ENCODE measurements at regions not wholly inside any gene's neighbourhood (a gene's known extent, or its start where the extent isn't known, plus 50 kb on each side); places are given as distances from the start of the nearest gene placed in this dataset.

DNA sequence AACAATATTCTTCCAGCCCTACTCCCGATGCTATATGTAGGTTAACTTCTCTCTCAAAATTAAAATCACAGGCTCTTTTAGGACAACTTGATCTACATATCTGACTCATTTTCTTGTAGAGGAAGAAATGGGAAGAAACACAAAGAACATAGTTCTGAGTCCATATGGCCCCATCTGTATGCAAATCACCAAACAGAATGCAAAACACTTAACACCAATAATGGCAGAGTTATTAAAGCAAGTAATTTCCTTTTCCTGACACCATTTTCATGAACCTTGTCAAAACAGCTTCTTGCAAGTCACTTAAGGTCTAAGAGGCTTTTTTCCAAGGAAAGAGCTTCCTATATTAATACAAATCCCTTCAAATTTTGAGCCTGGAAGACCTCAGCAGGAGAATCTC is 300.4 kb upstream of the CLEC14A start:
- no peaks in the 10 kb centered on the region for H3K79me2 ChIP-seq (ENCODE audit: insufficient read depth)
- H3F3A ChIP-seq (ENCODE audit: insufficient read depth), result peaks cover 25% of the 10 kb centered on the region
- H3K9me3 ChIP-seq (ENCODE audit: low read depth), result no peaks in the 10 kb centered on the region
- peaks cover 19% of the 10 kb centered on the region for H3K4me1 ChIP-seq (ENCODE audit: insufficient read depth)
- no peak for DNase-seq
- no peaks in the 10 kb centered on the region for H3K36me3 ChIP-seq (ENCODE audit: low read depth)
- TF ChIP-seq EZH2phosphoT487 (IDR thresholded peaks at IDR 0.05; ENCODE audit: insufficient read depth, low read depth) (no peak), EZH2 (IDR thresholded peaks at IDR 0.05; ENCODE audit: insufficient read depth, poor library complexity, severe bottlenecking) (no peak)
- no peaks in the 10 kb centered on the region for H3K27me3 ChIP-seq (replicated peaks; ENCODE audit: insufficient read depth)
- 16 to 24% methylated on average over 1 of the region's 1 CpG for WGBS, 2 experiments (ENCODE audit: low coverage in 1 of 2, low lambda C conversion rate in 2 of 2, missing lambda C conversion rate in 2 of 2)
- H3K27ac ChIP-seq, result no peak overlapping the region
- H2AFZ ChIP-seq, result peak overlapping the region; percentile 18; the same call in 1 of the 2 replicates
- in situ Hi-C loops (cut with MboI), result no loop called here
- H3K4me3 ChIP-seq, result no peak overlapping the region
- no peak overlapping the region for H3K9ac ChIP-seq
- H3K9me2 ChIP-seq (ENCODE audit: insufficient read depth), result no peaks in the 10 kb centered on the region
- H4K20me1 ChIP-seq (ENCODE audit: insufficient read depth), result no peaks in the 10 kb centered on the region
- no peak overlapping the region for H3K4me2 ChIP-seq (ENCODE audit: unreplicated experiment)

GRCh38 chr14:38554026-38554425 is 298.1 kb upstream of the CLEC14A start:
- WGBS, 2 experiments (ENCODE audit: low coverage in 1 of 2, low lambda C conversion rate in 2 of 2, missing lambda C conversion rate in 2 of 2), result 25 to 28% methylated on average over 4 of the region's 4 CpGs
- in situ Hi-C loops (cut with MboI), result no loop called here
- no peaks in the 10 kb centered on the region for H3K9me2 ChIP-seq (ENCODE audit: insufficient read depth)
- no peaks in the 10 kb centered on the region for H3K79me2 ChIP-seq (ENCODE audit: insufficient read depth)
- H3K27ac ChIP-seq, result peak overlapping the region; percentile 61
- peak overlapping the region; percentile 67 for H3K4me2 ChIP-seq (ENCODE audit: unreplicated experiment)
- peak overlapping the region; percentile 46 for H3K4me3 ChIP-seq
- no peaks in the 10 kb centered on the region for H4K20me1 ChIP-seq (ENCODE audit: insufficient read depth)
- peak; percentile 54 for DNase-seq
- H3K9me3 ChIP-seq (ENCODE audit: low read depth), result no peaks in the 10 kb centered on the region
- H3K9ac ChIP-seq, result peak overlapping the region; percentile 32
- peak overlapping the region; percentile 74 for H2AFZ ChIP-seq
- no peaks in the 10 kb centered on the region for H3K27me3 ChIP-seq (replicated peaks; ENCODE audit: insufficient read depth)
- H3K36me3 ChIP-seq (ENCODE audit: low read depth), result no peaks in the 10 kb centered on the region
- TF ChIP-seq EZH2 (IDR thresholded peaks at IDR 0.05; ENCODE audit: insufficient read depth, poor library complexity, severe bottlenecking) (no peak), EZH2phosphoT487 (IDR thresholded peaks at IDR 0.05; ENCODE audit: insufficient read depth, low read depth) (no peak)
- peaks cover 25% of the 10 kb centered on the region for H3F3A ChIP-seq (ENCODE audit: insufficient read depth)
- peaks cover 19% of the 10 kb centered on the region for H3K4me1 ChIP-seq (ENCODE audit: insufficient read depth)

GRCh38 chr14:38553586-38553985 is 297.7 kb upstream of the CLEC14A start:
- H3K27me3 ChIP-seq (replicated peaks; ENCODE audit: insufficient read depth), result no peaks in the 10 kb centered on the region
- no peaks in the 10 kb centered on the region for H3K9me3 ChIP-seq (ENCODE audit: low read depth)
- H3K4me3 ChIP-seq, result peak overlapping the region; percentile 46
- TF ChIP-seq EZH2 (IDR thresholded peaks at IDR 0.05; ENCODE audit: insufficient read depth, poor library complexity, severe bottlenecking) (no peak), EZH2phosphoT487 (IDR thresholded peaks at IDR 0.05; ENCODE audit: insufficient read depth, low read depth) (no peak)
- peak overlapping the region; percentile 61 for H3K27ac ChIP-seq
- H3K9me2 ChIP-seq (ENCODE audit: insufficient read depth), result no peaks in the 10 kb centered on the region
- in situ Hi-C loops (cut with MboI), result no loop called here
- peak overlapping the region; percentile 67 for H3K4me2 ChIP-seq (ENCODE audit: unreplicated experiment)
- DNase-seq, result peak; percentile 92
- H3F3A ChIP-seq (ENCODE audit: insufficient read depth), result peaks cover 25% of the 10 kb centered on the region
- H3K79me2 ChIP-seq (ENCODE audit: insufficient read depth), result no peaks in the 10 kb centered on the region
- H3K4me1 ChIP-seq (ENCODE audit: insufficient read depth), result peaks cover 19% of the 10 kb centered on the region
- no peaks in the 10 kb centered on the region for H3K36me3 ChIP-seq (ENCODE audit: low read depth)
- peak overlapping the region; percentile 74 for H2AFZ ChIP-seq
- peak overlapping the region; percentile 32 for H3K9ac ChIP-seq
- H4K20me1 ChIP-seq (ENCODE audit: insufficient read depth), result no peaks in the 10 kb centered on the region

- Histone ChIP-seq H3K4me3 (no peak overlapping the region), H3K4me1 (ENCODE audit: insufficient read depth) (peaks cover 31% of the 10 kb centered on the region), H3K27ac (no peak overlapping the region), H3K79me2 (ENCODE audit: insufficient read depth) (no peaks in the 10 kb centered on the region), H4K20me1 (ENCODE audit: insufficient read depth) (no peaks in the 10 kb centered on the region), H3F3A (ENCODE audit: insufficient read depth) (peaks cover 26% of the 10 kb centered on the region), H2AFZ (no peak overlapping the region), H3K36me3 (ENCODE audit: low read depth) (no peaks in the 10 kb centered on the region), H3K9me3 (ENCODE audit: low read depth) (no peaks in the 10 kb centered on the region), H3K9me2 (ENCODE audit: insufficient read depth) (no peaks in the 10 kb centered on the region), H3K9ac (no peak overlapping the region), H3K27me3 (replicated peaks; ENCODE audit: insufficient read depth) (no peaks in the 10 kb centered on the region), H3K4me2 (ENCODE audit: unreplicated experiment) (no peak overlapping the region)
- in situ Hi-C loops (cut with MboI), result no loop called here
- DNase-seq, result no peak
- no peak for TF ChIP-seq EZH2phosphoT487 (IDR thresholded peaks at IDR 0.05; ENCODE audit: insufficient read depth, low read depth)
- no peak for TF ChIP-seq EZH2 (IDR thresholded peaks at IDR 0.05; ENCODE audit: insufficient read depth, poor library complexity, severe bottlenecking)
- WGBS, 2 experiments (ENCODE audit: low coverage in 1 of 2, low lambda C conversion rate in 2 of 2, missing lambda C conversion rate in 2 of 2), result 93 to 98% methylated on average over 4 of the region's 4 CpGs
These were observed 293.7 kb upstream of the CLEC14A start for GRCh38 chr14:38549564-38549963.

GRCh38 chr14:38547961-38548490 is 292.1 kb upstream of the CLEC14A start:
- Histone ChIP-seq H3K79me2 (ENCODE audit: insufficient read depth) (no peaks in the 10 kb centered on the region), H2AFZ (peak overlapping the region; percentile 54), H3K27me3 (replicated peaks; ENCODE audit: insufficient read depth) (no peaks in the 10 kb centered on the region), H3K36me3 (ENCODE audit: low read depth) (no peaks in the 10 kb centered on the region), H3K27ac (no peak overlapping the region), H3F3A (ENCODE audit: insufficient read depth) (peaks cover 11% of the 10 kb centered on the region), H4K20me1 (ENCODE audit: insufficient read depth) (no peaks in the 10 kb centered on the region), H3K4me2 (ENCODE audit: unreplicated experiment) (no peak overlapping the region), H3K9ac (no peak overlapping the region), H3K4me1 (ENCODE audit: insufficient read depth) (peaks cover 17% of the 10 kb centered on the region), H3K9me3 (ENCODE audit: low read depth) (no peaks in the 10 kb centered on the region), H3K4me3 (no peak overlapping the region), H3K9me2 (ENCODE audit: insufficient read depth) (no peaks in the 10 kb centered on the region)
- in situ Hi-C loops (cut with MboI), result no loop called here
- DNase-seq, result peak; percentile 26
- TF ChIP-seq EZH2 (IDR thresholded peaks at IDR 0.05; ENCODE audit: insufficient read depth, poor library complexity, severe bottlenecking) (no peak), EZH2phosphoT487 (IDR thresholded peaks at IDR 0.05; ENCODE audit: insufficient read depth, low read depth) (no peak)
- 45 to 56% methylated on average over 2 of the region's 2 CpGs for WGBS, 2 experiments (ENCODE audit: low coverage in 1 of 2, low lambda C conversion rate in 2 of 2, missing lambda C conversion rate in 2 of 2)

All from GM23248 (cell line).